Nephron (organoid): ENCODE measurements at regions not wholly inside any gene's neighbourhood (a gene's known extent, or its start where the extent isn't known, plus 50 kb on each side); places are given as distances from the start of the nearest gene placed in this dataset.

ENCODE experiments used
- H3K27ac Mint-ChIP-seq, 3 experiments: 2 replicates each; pipeline ENCODE4 v1.8.0; 2020; ENCODE audit warnings: mixed read lengths in 3 of 3, mild to moderate bottlenecking in 2 of 3, moderate library complexity in 1 of 3
- H3K27me3 Mint-ChIP-seq: 2 replicates; pipeline ENCODE4 v1.8.0; 2021; ENCODE audit warnings: low read depth, mild to moderate bottlenecking, moderate library complexity, mixed read lengths
- H3K36me3 Mint-ChIP-seq: 2 replicates; pipeline ENCODE4 v1.8.0; 2020; ENCODE audit warnings: low read depth, mixed read lengths
- H3K4me1 Mint-ChIP-seq: 2 replicates; pipeline ENCODE4 v1.8.0; 2020; ENCODE audit warnings: mixed read lengths
- H3K4me3 Mint-ChIP-seq, 3 experiments: 2 replicates each; pipeline ENCODE4 v1.8.0; 2020; ENCODE audit warnings: mild to moderate bottlenecking in 3 of 3, mixed read lengths in 3 of 3, moderate library complexity in 2 of 3
- H3K9me3 Mint-ChIP-seq: 2 replicates; pipeline ENCODE4 v1.8.0; 2020; ENCODE audit warnings: mixed read lengths
- TF ChIP-seq, protein P1 (sequence below), 3 experiments: fragments of 200-600 bp; sonication (generic); IDR thresholded peaks; one replicate each; pipeline ENCODE4 v1.5.0; 2021; ENCODE audit warnings: antibody characterized with exemption in 3 of 3; ENCODE audit not compliant: unreplicated experiment in 3 of 3

DNA sequence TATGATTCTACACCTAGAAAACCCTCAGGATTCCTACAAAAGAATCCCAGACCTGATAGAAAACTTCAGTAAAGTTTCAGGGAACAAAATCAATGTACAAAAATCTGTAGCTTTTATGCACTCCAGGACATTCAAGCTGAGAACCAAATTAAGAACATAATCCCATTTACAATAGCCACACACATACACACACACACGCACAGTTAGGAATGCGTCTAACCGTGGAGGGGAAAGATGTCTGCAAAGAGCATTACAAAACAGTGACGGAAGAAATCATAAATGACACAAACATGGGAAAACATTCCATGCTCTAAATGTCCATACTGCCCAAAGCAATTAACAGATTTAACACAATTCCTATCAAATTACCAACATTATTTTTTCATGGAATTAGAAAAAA, 51.4 kb upstream of the CAST start:
- no peaks in the 10 kb centered on the region for H3K36me3 Mint-ChIP-seq
- no peaks in the 10 kb centered on the region for H3K27me3 Mint-ChIP-seq
- H3K27ac Mint-ChIP-seq, result no peak overlapping the region
- no peak overlapping the region for H3K4me3 Mint-ChIP-seq
- H3K4me1 Mint-ChIP-seq, result peaks cover 3% of the 10 kb centered on the region
- H3K9me3 Mint-ChIP-seq, result peaks cover 6% of the 10 kb centered on the region
- TF ChIP-seq, protein P1, sequence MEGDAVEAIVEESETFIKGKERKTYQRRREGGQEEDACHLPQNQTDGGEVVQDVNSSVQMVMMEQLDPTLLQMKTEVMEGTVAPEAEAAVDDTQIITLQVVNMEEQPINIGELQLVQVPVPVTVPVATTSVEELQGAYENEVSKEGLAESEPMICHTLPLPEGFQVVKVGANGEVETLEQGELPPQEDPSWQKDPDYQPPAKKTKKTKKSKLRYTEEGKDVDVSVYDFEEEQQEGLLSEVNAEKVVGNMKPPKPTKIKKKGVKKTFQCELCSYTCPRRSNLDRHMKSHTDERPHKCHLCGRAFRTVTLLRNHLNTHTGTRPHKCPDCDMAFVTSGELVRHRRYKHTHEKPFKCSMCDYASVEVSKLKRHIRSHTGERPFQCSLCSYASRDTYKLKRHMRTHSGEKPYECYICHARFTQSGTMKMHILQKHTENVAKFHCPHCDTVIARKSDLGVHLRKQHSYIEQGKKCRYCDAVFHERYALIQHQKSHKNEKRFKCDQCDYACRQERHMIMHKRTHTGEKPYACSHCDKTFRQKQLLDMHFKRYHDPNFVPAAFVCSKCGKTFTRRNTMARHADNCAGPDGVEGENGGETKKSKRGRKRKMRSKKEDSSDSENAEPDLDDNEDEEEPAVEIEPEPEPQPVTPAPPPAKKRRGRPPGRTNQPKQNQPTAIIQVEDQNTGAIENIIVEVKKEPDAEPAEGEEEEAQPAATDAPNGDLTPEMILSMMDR (IDR thresholded peaks at IDR 0.05; ENCODE audit: unreplicated experiment in 3 of 3), result no peak

DNA sequence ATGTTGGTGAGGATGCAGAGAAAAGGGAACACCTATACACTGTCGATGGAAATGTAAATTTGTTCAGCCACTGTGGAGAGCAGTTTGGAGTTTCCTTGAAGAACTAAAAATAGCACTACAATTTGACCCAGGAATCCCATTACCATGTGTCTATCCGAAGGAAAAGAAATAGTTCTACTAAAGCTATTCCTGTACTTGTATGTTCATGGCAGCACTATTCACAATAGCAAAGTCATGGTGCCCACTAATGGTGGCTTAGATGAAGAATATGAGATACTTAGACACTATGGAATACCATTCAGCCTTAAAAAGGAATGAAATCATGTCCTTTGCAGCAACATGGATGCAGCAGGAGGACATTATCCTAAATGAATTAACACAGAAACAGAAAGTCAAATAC, 50.2 kb upstream of the CAST start:
- no peak overlapping the region for H3K27ac Mint-ChIP-seq
- H3K36me3 Mint-ChIP-seq, result no peaks in the 10 kb centered on the region
- no peak overlapping the region for H3K4me3 Mint-ChIP-seq
- TF ChIP-seq, protein P1 (IDR thresholded peaks at IDR 0.05; ENCODE audit: unreplicated experiment in 3 of 3), result no peak
- H3K4me1 Mint-ChIP-seq, result peaks cover 3% of the 10 kb centered on the region
- H3K27me3 Mint-ChIP-seq, result no peaks in the 10 kb centered on the region
- H3K9me3 Mint-ChIP-seq, result peaks cover 6% of the 10 kb centered on the region
